Ascending aorta (tissue), 2 donors: ENCODE measurements at regions not wholly inside any gene's neighbourhood (a gene's known extent, or its start where the extent isn't known, plus 50 kb on each side); places are given as distances from the start of the nearest gene placed in this dataset.

Source experiments
- DNase-seq, 2 donors: peaks; one replicate each; pipeline ENCODE4 v3.0.0-alpha.2; 2019; ENCODE audit warnings: low spot score in 2 of 2
- H3K27ac ChIP-seq, 2 donors: fragments of 200-600 bp; sonication (generic); one replicate each; pipeline ENCODE4 v1.5.1; 2016 to 2017; ENCODE audit warnings: mild to moderate bottlenecking in 1 of 2
- H3K27me3 ChIP-seq: fragments of 200-600 bp; sonication (generic); one replicate; pipeline ENCODE4 v1.5.1; 2017
- H3K36me3 ChIP-seq, 2 donors: fragments of 200-600 bp; sonication (generic); one replicate each; pipeline ENCODE4 v1.5.1; 2016
- H3K4me1 ChIP-seq, 2 donors: fragments of 200-600 bp; sonication (generic); one replicate each; pipeline ENCODE4 v1.5.1; 2016 to 2017; ENCODE audit warnings: mild to moderate bottlenecking in 1 of 2
- H3K4me3 ChIP-seq, 2 donors: fragments of 200-600 bp; sonication (generic); one replicate each; pipeline ENCODE4 v1.5.1; 2016 to 2017; ENCODE audit warnings: mild to moderate bottlenecking in 1 of 2
- H3K9me3 ChIP-seq, 2 donors: fragments of 200-600 bp; sonication (generic); one replicate each; pipeline ENCODE4 v1.5.1; 2016
- CTCF ChIP-seq, 3 experiments: fragments of 200-600 bp in 2 of 3; fragments of 450-650 bp in 1 of 3; sonication (generic) in 2 of 3; IDR thresholded peaks; one replicate each; pipeline ENCODE4 v1.5.1; 2016 to 2019; ENCODE audit warnings: antibody characterized with exemption in 3 of 3, mild to moderate bottlenecking in 1 of 3, moderate library complexity in 1 of 3
- intact Hi-C: fragments of 100-400 bp; cut with DNase I; formaldehyde crosslinking; loops from one replicate; pipeline ENCODE4 v1.15.1; 2023

- intact Hi-C loops = loop anchor here (2.0 kb wide), 2 partner anchors 177 to 323 kb away; no protein-coding TSS in a partner anchor
- Histone ChIP-seq H3K27me3 (no peaks in the 10 kb centered on the region), H3K9me3 (no peaks in the 10 kb centered on the region), H3K36me3 (no peaks in the 10 kb centered on the region), H3K27ac (no peak overlapping the region), H3K4me1 (no peaks in the 10 kb centered on the region), H3K4me3 (no peak overlapping the region)
- no peak for TF ChIP-seq CTCF (IDR thresholded peaks at IDR 0.05)
- no peak for DNase-seq
Measured at GRCh38 chrX:84729408-84729807, 227.2 kb upstream of the HDX start.

- TF ChIP-seq CTCF (IDR thresholded peaks at IDR 0.05) = peak; percentile 54 to 83 (median 71)
- intact Hi-C loops = loop anchor here (2.0 kb wide), 2 partner anchors 177 to 323 kb away; no protein-coding TSS in a partner anchor
- H3K4me3 ChIP-seq = no peak overlapping the region
- no peaks in the 10 kb centered on the region for H3K4me1 ChIP-seq
- no peaks in the 10 kb centered on the region for H3K27me3 ChIP-seq
- no peaks in the 10 kb centered on the region for H3K9me3 ChIP-seq
- no peak for DNase-seq
- H3K36me3 ChIP-seq = no peaks in the 10 kb centered on the region
- H3K27ac ChIP-seq = no peak overlapping the region
Measured at GRCh38 chrX:84729809-84730208, 227.6 kb upstream of the HDX start.

GRCh38 chrX:84735025-84735424, 232.8 kb upstream of the HDX start:
- intact Hi-C loops = no loop called here
- no peaks in the 10 kb centered on the region for H3K9me3 ChIP-seq
- H3K4me3 ChIP-seq = no peak overlapping the region
- no peak for TF ChIP-seq CTCF (IDR thresholded peaks at IDR 0.05)
- H3K27ac ChIP-seq = no peak overlapping the region
- no peaks in the 10 kb centered on the region for H3K36me3 ChIP-seq
- H3K27me3 ChIP-seq = no peaks in the 10 kb centered on the region
- H3K4me1 ChIP-seq = peaks cover 0 to 8% of the 10 kb centered on the region in 2 donors
- no peak for DNase-seq

- intact Hi-C loops = no loop called here
- DNase-seq = no peak
- peaks cover 0 to 8% of the 10 kb centered on the region in 2 donors for H3K4me1 ChIP-seq
- peak overlapping the region in 1 of 2 donors; percentile 15 for H3K4me3 ChIP-seq
- H3K27me3 ChIP-seq = no peaks in the 10 kb centered on the region
- TF ChIP-seq CTCF (IDR thresholded peaks at IDR 0.05) = no peak
- peak overlapping the region; percentile 65 to 72 for H3K27ac ChIP-seq
- H3K36me3 ChIP-seq = no peaks in the 10 kb centered on the region
- no peaks in the 10 kb centered on the region for H3K9me3 ChIP-seq
Measured at GRCh38 chrX:84737471-84737871, 235.2 kb upstream of the HDX start.

GRCh38 chrX:84747516-84747915, 245.3 kb upstream of the HDX start:
- TF ChIP-seq CTCF (IDR thresholded peaks at IDR 0.05) = no peak
- intact Hi-C loops = no loop called here
- Histone ChIP-seq H3K27ac (no peak overlapping the region), H3K27me3 (no peaks in the 10 kb centered on the region), H3K4me1 (no peaks in the 10 kb centered on the region), H3K4me3 (no peak overlapping the region), H3K36me3 (no peaks in the 10 kb centered on the region), H3K9me3 (no peaks in the 10 kb centered on the region)
- no peak for DNase-seq
